ENCODE measurements at regions not wholly inside any gene's neighbourhood (a gene's known extent, or its start where the extent isn't known, plus 50 kb on each side); places are given as distances from the start of the nearest gene placed in this dataset.

DNA sequence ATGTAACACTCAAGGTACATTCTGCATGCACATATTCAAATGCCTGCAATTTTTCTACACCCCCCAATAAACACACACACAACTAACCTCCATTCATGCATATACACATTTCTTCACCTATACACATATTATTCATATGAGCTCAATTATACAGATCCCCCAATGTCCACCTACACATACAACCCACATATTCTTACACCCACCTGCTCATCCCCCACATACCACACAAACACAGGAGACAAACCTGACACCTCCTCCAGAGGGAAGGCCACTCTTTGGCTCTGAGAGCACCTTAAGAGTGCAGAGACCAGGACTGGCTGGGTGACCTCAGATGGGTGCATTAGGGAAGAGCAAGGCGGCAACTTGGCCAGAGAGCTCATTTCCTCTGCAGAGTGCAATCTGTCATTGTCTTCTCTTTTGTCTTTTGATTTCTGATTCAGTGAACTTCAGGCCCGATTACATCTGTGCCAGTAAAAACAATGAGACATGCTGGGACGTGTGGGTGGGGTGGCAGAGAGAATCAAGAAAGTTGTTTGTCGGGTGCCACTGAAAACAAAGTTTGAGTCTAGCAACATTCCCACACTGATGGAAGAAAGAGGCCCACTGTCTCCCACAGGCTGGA is 208.4 kb downstream of the NXPE2 start:
- TF ChIP-seq, protein P1, sequence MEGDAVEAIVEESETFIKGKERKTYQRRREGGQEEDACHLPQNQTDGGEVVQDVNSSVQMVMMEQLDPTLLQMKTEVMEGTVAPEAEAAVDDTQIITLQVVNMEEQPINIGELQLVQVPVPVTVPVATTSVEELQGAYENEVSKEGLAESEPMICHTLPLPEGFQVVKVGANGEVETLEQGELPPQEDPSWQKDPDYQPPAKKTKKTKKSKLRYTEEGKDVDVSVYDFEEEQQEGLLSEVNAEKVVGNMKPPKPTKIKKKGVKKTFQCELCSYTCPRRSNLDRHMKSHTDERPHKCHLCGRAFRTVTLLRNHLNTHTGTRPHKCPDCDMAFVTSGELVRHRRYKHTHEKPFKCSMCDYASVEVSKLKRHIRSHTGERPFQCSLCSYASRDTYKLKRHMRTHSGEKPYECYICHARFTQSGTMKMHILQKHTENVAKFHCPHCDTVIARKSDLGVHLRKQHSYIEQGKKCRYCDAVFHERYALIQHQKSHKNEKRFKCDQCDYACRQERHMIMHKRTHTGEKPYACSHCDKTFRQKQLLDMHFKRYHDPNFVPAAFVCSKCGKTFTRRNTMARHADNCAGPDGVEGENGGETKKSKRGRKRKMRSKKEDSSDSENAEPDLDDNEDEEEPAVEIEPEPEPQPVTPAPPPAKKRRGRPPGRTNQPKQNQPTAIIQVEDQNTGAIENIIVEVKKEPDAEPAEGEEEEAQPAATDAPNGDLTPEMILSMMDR (IDR thresholded peaks at IDR 0.05): no peak
- no peak for TF ChIP-seq POLR2A (IDR thresholded peaks at IDR 0.05)

Measured in testis (tissue), 2 donors.